Activated CD8-positive, alpha-beta memory T cell treated with anti-CD3 and anti-CD28 coated beads, Interleukin-2, amount 50 U/mL, for 1 hour (primary cell): ENCODE measurements at regions not wholly inside any gene's neighbourhood (a gene's known extent, or its start where the extent isn't known, plus 50 kb on each side); places are given as distances from the start of the nearest gene placed in this dataset.
"Not testable (repeated sequence)": the region's sequence is repeated elsewhere in the genome, so short reads cannot be mapped to it uniquely, and the experiment has no call there.

ENCODE experiments used
- DNase-seq: peaks from one replicate; pipeline ENCODE4 v3.0.0-alpha.2; 2020; ENCODE audit errors: extremely low read depth

- no peak for DNase-seq
Observed at GRCh38 chr4:1524761-1525160, 118.5 kb upstream of the NKX1-1 start.

GRCh38 chr4:1523907-1524636 is 117.8 kb upstream of the NKX1-1 start:
- DNase-seq: no peak

- no peak for DNase-seq
Observed at GRCh38 chr4:1523506-1523905, 117.3 kb upstream of the NKX1-1 start.

GRCh38 chr4:1523033-1523432 is 116.8 kb upstream of the NKX1-1 start:
- DNase-seq: no peak

- DNase-seq: no peak
Observed at GRCh38 chr4:1522606-1523005, 116.4 kb upstream of the NKX1-1 start.

GRCh38 chr4:1521821-1522361 is 115.6 kb upstream of the NKX1-1 start:
- no peak for DNase-seq

- DNase-seq: not testable (repeated sequence)
Observed at GRCh38 chr4:1520795-1521576, 114.7 kb upstream of the NKX1-1 start.

GRCh38 chr4:1519787-1520661 is 113.8 kb upstream of the NKX1-1 start:
- no peak for DNase-seq

GRCh38 chr4:1518997-1519700 is 112.9 kb upstream of the NKX1-1 start:
- no peak for DNase-seq

- no peak for DNase-seq
Observed at GRCh38 chr4:1517592-1518411, 111.6 kb upstream of the NKX1-1 start.

GRCh38 chr4:1516881-1517480 is 110.7 kb upstream of the NKX1-1 start:
- DNase-seq: no peak

- DNase-seq: no peak
Observed at GRCh38 chr4:1516261-1516660, 110.0 kb upstream of the NKX1-1 start.

GRCh38 chr4:1515763-1516162 is 109.5 kb upstream of the NKX1-1 start:
- no peak for DNase-seq

- DNase-seq: no peak
Observed at GRCh38 chr4:1515156-1515555, 108.9 kb upstream of the NKX1-1 start.

GRCh38 chr4:1514612-1515011 is 108.4 kb upstream of the NKX1-1 start:
- no peak for DNase-seq

GRCh38 chr4:1513936-1514483 is 107.8 kb upstream of the NKX1-1 start:
- no peak for DNase-seq

- DNase-seq: no peak
Observed at GRCh38 chr4:1512738-1513660, 106.8 kb upstream of the NKX1-1 start.

GRCh38 chr4:1512051-1512737 is 106.0 kb upstream of the NKX1-1 start:
- DNase-seq: no peak
